Stimulated activated CD4-positive, alpha-beta T cell treated with anti-CD3 and anti-CD28 coated beads, Interleukin-15, amount 100 ng/mL, for 24 hours (primary cell): ENCODE measurements at regions not wholly inside any gene's neighbourhood (a gene's known extent, or its start where the extent isn't known, plus 50 kb on each side); places are given as distances from the start of the nearest gene placed in this dataset.

Experiments
- DNase-seq: peaks from one replicate; pipeline ENCODE4 v3.0.0-alpha.2; 2020

- DNase-seq: no peak
Measured at GRCh38 chr5:24385070-24385469, 259.7 kb downstream of the CDH10 start.

DNA sequence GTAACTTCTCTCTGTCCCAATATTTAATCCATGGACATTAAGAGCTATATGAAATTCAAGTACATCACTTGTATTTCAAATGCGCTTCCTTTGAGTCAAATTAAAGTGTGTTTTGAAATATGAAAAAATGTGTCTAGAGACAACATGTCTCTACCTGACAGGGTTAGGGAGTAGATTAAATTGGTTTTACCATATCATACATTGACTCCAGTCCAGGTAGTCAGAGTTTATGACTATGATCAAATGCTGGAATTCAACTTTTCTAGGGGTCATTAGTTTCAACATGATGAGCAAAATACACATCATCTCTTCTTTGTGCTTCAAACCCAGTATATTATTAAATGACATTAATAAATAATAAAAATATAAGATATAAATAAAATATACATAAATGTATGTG lies 259.2 kb downstream of the CDH10 start:
- DNase-seq: no peak

DNA sequence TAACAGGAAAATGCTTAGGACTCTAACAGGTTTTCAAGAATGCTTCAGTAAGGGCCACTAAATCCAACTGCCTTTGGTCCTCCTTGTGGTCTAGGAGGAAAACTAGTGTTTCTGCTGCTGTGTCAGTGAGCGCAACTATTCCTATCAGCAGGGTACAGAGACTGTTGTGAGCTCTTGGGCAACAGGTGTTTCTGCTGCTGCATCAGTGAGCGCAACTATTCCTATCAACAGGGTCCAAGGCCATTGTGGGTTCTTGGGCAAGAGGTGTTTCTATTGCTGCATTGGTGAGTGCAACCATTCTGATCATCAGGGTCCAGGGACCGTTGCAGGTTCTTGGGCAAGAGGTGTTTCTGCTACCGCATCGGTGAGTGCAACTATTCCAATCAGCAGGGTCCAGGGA lies 256.3 kb downstream of the CDH10 start:
- no peak for DNase-seq

- no peak for DNase-seq
Measured at GRCh38 chr5:24389968-24390367, 254.8 kb downstream of the CDH10 start.

- DNase-seq: no peak
Measured at GRCh38 chr5:24391816-24392215, 253.0 kb downstream of the CDH10 start.

DNA sequence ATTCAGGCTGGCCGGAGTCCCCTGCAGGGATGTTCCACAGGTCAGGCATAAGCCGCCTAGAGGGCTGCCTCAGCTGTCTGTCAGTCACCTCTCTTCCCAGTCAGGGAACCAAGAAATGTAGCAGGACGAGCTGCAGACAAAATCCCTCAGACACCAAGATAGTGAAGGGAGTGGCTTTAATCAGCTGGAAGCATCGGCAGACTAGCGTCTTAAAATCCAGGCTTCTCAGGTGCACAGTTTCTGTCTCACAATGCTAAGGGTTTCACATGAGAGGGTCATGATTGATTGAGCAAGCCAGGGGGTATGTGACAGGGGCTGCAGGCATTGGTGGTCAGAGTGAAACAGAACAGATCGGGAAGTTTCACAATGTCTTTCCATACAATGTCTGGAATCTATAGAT lies 247.2 kb downstream of the CDH10 start:
- no peak for DNase-seq

- no peak for DNase-seq
Measured at GRCh38 chr5:24401773-24402172, 243.0 kb downstream of the CDH10 start.

DNA sequence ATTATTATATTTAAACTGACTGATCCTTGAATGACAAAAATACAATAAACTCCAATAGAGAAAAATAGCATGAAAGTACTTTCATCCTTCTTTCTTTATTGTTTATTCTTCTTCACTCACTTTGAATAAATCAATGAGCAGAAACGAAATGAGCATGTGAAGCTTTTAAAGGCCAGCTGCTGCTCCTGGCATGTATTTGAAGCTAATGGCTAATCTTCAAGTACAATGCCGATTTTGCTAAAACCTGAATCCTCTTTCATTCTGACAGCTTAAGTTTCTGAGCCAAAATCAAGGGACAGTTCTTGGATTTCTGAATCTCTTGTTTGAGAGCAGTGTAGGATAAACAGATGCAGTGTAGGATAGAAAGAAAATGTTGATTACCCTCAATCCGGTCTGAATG lies 237.3 kb downstream of the CDH10 start:
- no peak for DNase-seq

- no peak for DNase-seq
Measured at GRCh38 chr5:24428345-24428744, 216.4 kb downstream of the CDH10 start.

GRCh38 chr5:24433555-24433954 lies 211.2 kb downstream of the CDH10 start:
- DNase-seq: no peak
